Transverse colon (tissue), 3 donors: ENCODE measurements at regions not wholly inside any gene's neighbourhood (a gene's known extent, or its start where the extent isn't known, plus 50 kb on each side); places are given as distances from the start of the nearest gene placed in this dataset.

Source experiments
- CTCF ChIP-seq, 5 experiments: fragments of 200-600 bp in 3 of 5; fragments of 450-650 bp in 2 of 5; sonication (generic) in 3 of 5; IDR thresholded peaks; 1 replicate in 2 of 5; 2 replicates in 3 of 5; pipeline ENCODE4 v1.5.1; 2016 to 2017; ENCODE audit warnings: antibody characterized with exemption in 5 of 5, inconsistent platforms in 3 of 5, mild to moderate bottlenecking in 2 of 5, moderate library complexity in 1 of 5
- POLR2A ChIP-seq: fragments of 450-650 bp; IDR thresholded peaks from one replicate; pipeline ENCODE4 v1.6.1; 2016; ENCODE audit warnings: antibody characterized with exemption, mild to moderate bottlenecking, moderate library complexity

DNA sequence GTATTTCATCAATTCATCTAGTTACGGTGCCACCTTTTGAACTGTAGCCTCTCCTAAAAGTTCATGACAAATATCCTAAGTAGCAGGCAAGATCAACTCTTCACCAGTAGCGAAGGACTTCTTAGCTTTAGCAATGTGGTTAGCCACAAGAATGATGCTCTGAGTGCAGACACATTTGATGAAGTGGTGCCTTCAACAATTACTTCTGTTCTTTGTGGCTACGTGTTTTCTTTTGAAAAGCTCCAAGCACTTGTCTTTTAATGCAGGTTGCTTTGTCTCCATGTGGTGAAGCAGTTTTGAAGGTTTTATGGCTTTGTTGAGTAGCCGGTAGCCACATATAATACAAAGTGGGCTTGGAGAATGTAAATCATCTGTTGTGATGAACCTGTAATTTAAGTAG, 194.7 kb downstream of the B3GLCT start:
- no peak for TF ChIP-seq POLR2A
- no peak for TF ChIP-seq CTCF (IDR thresholded peaks at IDR 0.05)
